HUES48 (cell line): ENCODE measurements at regions not wholly inside any gene's neighbourhood (a gene's known extent, or its start where the extent isn't known, plus 50 kb on each side); places are given as distances from the start of the nearest gene placed in this dataset.
A peak's percentile ranks its signal among the peaks of the same experiment; 100 is the strongest.
"Not testable (repeated sequence)": the region's sequence is repeated elsewhere in the genome, so short reads cannot be mapped to it uniquely, and the experiment has no call there.

Source experiments
- H3K27ac ChIP-seq: one replicate; pipeline ENCODE4 v1.7.0; 2013; ENCODE audit warnings: low read depth, low read length, inconsistent platforms
- H3K27me3 ChIP-seq: 2 replicates; pipeline ENCODE4 v1.6.1; 2013; ENCODE audit warnings: mild to moderate bottlenecking, low read length; ENCODE audit not compliant: control insufficient read depth, insufficient read depth
- H3K36me3 ChIP-seq: 2 replicates; pipeline ENCODE4 v1.6.1; 2013; ENCODE audit warnings: low read length; ENCODE audit not compliant: control insufficient read depth, insufficient read depth
- H3K4me1 ChIP-seq: 2 replicates; pipeline ENCODE4 v1.6.1; 2013; ENCODE audit warnings: mild to moderate bottlenecking, low read length; ENCODE audit not compliant: control insufficient read depth, insufficient read depth
- H3K4me3 ChIP-seq: 2 replicates; pipeline ENCODE4 v1.5.1; 2013; ENCODE audit warnings: mild to moderate bottlenecking, low read depth, low read length
- H3K9ac ChIP-seq: 2 replicates; pipeline ENCODE4 v1.6.1; 2013; ENCODE audit warnings: mild to moderate bottlenecking, low read depth, low read length, moderate library complexity
- H3K9me3 ChIP-seq: 2 replicates; pipeline ENCODE4 v1.6.1; 2013; ENCODE audit warnings: low read length; ENCODE audit not compliant: control insufficient read depth, insufficient read depth

GRCh38 chr2:77725045-77725444 lies 202.9 kb upstream of the LRRTM4 start:
- Histone ChIP-seq H3K4me1 (no peaks in the 10 kb centered on the region), H3K9me3 (no peaks in the 10 kb centered on the region), H3K27ac (no peak overlapping the region), H3K4me3 (no peak overlapping the region), H3K27me3 (no peaks in the 10 kb centered on the region), H3K36me3 (no peaks in the 10 kb centered on the region), H3K9ac (no peak overlapping the region)

- not testable (repeated sequence) for H3K9ac ChIP-seq, H3K4me1 ChIP-seq, H3K9me3 ChIP-seq, H3K27me3 ChIP-seq, H3K4me3 ChIP-seq, H3K27ac ChIP-seq, H3K36me3 ChIP-seq
Observed at GRCh38 chr2:77734662-77735340, 212.6 kb upstream of the LRRTM4 start.

- Histone ChIP-seq H3K4me3 (no peak overlapping the region), H3K9me3 (no peaks in the 10 kb centered on the region), H3K27ac (no peak overlapping the region), H3K36me3 (no peaks in the 10 kb centered on the region), H3K9ac (no peak overlapping the region), H3K4me1 (no peaks in the 10 kb centered on the region), H3K27me3 (no peaks in the 10 kb centered on the region)
Observed at GRCh38 chr2:77737236-77737635, 215.1 kb upstream of the LRRTM4 start.

GRCh38 chr2:77746780-77747179 lies 224.6 kb upstream of the LRRTM4 start:
- Histone ChIP-seq H3K4me3 (no peak overlapping the region), H3K9me3 (no peaks in the 10 kb centered on the region), H3K27me3 (no peaks in the 10 kb centered on the region), H3K27ac (no peak overlapping the region), H3K36me3 (no peaks in the 10 kb centered on the region), H3K4me1 (no peaks in the 10 kb centered on the region), H3K9ac (no peak overlapping the region)

GRCh38 chr2:77753710-77754345 lies 231.7 kb upstream of the LRRTM4 start:
- Histone ChIP-seq H3K4me3 (peak overlapping the region; percentile 70), H3K9ac (peak overlapping the region; percentile 61; the same call in 1 of the 2 replicates)
- H3K36me3 ChIP-seq, H3K27me3 ChIP-seq, H3K4me1 ChIP-seq, H3K9me3 ChIP-seq, H3K27ac ChIP-seq: not testable (repeated sequence)

GRCh38 chr2:77767388-77768076 lies 245.4 kb upstream of the LRRTM4 start:
- Histone ChIP-seq H3K9me3 (no peaks in the 10 kb centered on the region), H3K9ac (no peak overlapping the region), H3K27ac (no peak overlapping the region), H3K27me3 (no peaks in the 10 kb centered on the region), H3K4me3 (no peak overlapping the region), H3K36me3 (no peaks in the 10 kb centered on the region), H3K4me1 (no peaks in the 10 kb centered on the region)

GRCh38 chr2:77768508-77768907 lies 246.3 kb upstream of the LRRTM4 start:
- Histone ChIP-seq H3K9me3 (no peaks in the 10 kb centered on the region), H3K4me3 (no peak overlapping the region), H3K9ac (no peak overlapping the region), H3K36me3 (no peaks in the 10 kb centered on the region), H3K27ac (no peak overlapping the region), H3K27me3 (no peaks in the 10 kb centered on the region), H3K4me1 (no peaks in the 10 kb centered on the region)

GRCh38 chr2:77778917-77779316 lies 256.7 kb upstream of the LRRTM4 start:
- Histone ChIP-seq H3K4me3 (no peak overlapping the region), H3K9me3 (peaks cover 9% of the 10 kb centered on the region), H3K36me3 (no peaks in the 10 kb centered on the region), H3K27me3 (no peaks in the 10 kb centered on the region), H3K9ac (no peak overlapping the region), H3K27ac (no peak overlapping the region), H3K4me1 (no peaks in the 10 kb centered on the region)

- H3K27ac ChIP-seq, H3K9ac ChIP-seq, H3K36me3 ChIP-seq, H3K4me1 ChIP-seq, H3K9me3 ChIP-seq, H3K4me3 ChIP-seq, H3K27me3 ChIP-seq: not testable (repeated sequence)
Observed at GRCh38 chr2:77793500-77793899, 271.3 kb upstream of the LRRTM4 start.

- no peak overlapping the region for H3K9ac ChIP-seq
- peaks cover 7% of the 10 kb centered on the region; the same call in 1 of the 2 replicates for H3K4me1 ChIP-seq
- no peaks in the 10 kb centered on the region for H3K36me3 ChIP-seq
- H3K27me3 ChIP-seq: no peaks in the 10 kb centered on the region
- no peak overlapping the region for H3K4me3 ChIP-seq
- no peaks in the 10 kb centered on the region for H3K9me3 ChIP-seq
- no peak overlapping the region for H3K27ac ChIP-seq
Observed at GRCh38 chr2:77796397-77796796, 274.2 kb upstream of the LRRTM4 start.

- peaks cover 7% of the 10 kb centered on the region; the same call in 1 of the 2 replicates for H3K4me1 ChIP-seq
- no peak overlapping the region for H3K4me3 ChIP-seq
- no peak overlapping the region for H3K9ac ChIP-seq
- no peaks in the 10 kb centered on the region for H3K36me3 ChIP-seq
- no peaks in the 10 kb centered on the region for H3K27me3 ChIP-seq
- no peaks in the 10 kb centered on the region for H3K9me3 ChIP-seq
- peak overlapping the region; percentile 46 for H3K27ac ChIP-seq
Observed at GRCh38 chr2:77797088-77797487, 274.9 kb upstream of the LRRTM4 start.
